Endodermal cell (in vitro differentiated cells): ENCODE measurements at regions not wholly inside any gene's neighbourhood (a gene's known extent, or its start where the extent isn't known, plus 50 kb on each side); places are given as distances from the start of the nearest gene placed in this dataset.

Experiments
- DNase-seq: peaks from one replicate; pipeline ENCODE4 v3.0.0-alpha.2; 2017
- H3K27ac ChIP-seq: 2 replicates; pipeline ENCODE4 v1.5.1; 2013; ENCODE audit warnings: mild to moderate bottlenecking, low read depth, low read length, moderate library complexity
- H3K27me3 ChIP-seq: 2 replicates; pipeline ENCODE4 v1.6.1; 2013; ENCODE audit warnings: mild to moderate bottlenecking, low read length, moderate library complexity; ENCODE audit not compliant: insufficient read depth, control insufficient read depth, poor library complexity, severe bottlenecking
- H3K36me3 ChIP-seq: 2 replicates; pipeline ENCODE4 v1.7.0; 2013; ENCODE audit warnings: mild to moderate bottlenecking, low read length, moderate library complexity; ENCODE audit not compliant: control insufficient read depth, insufficient read depth
- H3K4me1 ChIP-seq: one replicate; pipeline ENCODE4 v1.7.0; 2013; ENCODE audit warnings: low read length; ENCODE audit not compliant: control insufficient read depth, insufficient read depth
- H3K4me3 ChIP-seq: 2 replicates; pipeline ENCODE4 v1.5.1; 2013; ENCODE audit warnings: mild to moderate bottlenecking, low read length, moderate library complexity
- H3K9ac ChIP-seq: 2 replicates; pipeline ENCODE4 v1.6.1; 2013; ENCODE audit warnings: mild to moderate bottlenecking, low read length, moderate library complexity; ENCODE audit not compliant: poor library complexity, severe bottlenecking; ENCODE audit errors: extremely low read depth
- H3K9me3 ChIP-seq: 2 replicates; pipeline ENCODE4 v1.6.1; 2013; ENCODE audit warnings: mild to moderate bottlenecking, low read length, moderate library complexity; ENCODE audit not compliant: control insufficient read depth
- H3K27ac Mint-ChIP-seq: 2 replicates; pipeline ENCODE4 v1.8.0; 2020; ENCODE audit warnings: mixed read lengths
- H3K27me3 Mint-ChIP-seq: 2 replicates; pipeline ENCODE4 v1.8.0; 2021; ENCODE audit warnings: mild to moderate bottlenecking, mixed read lengths; ENCODE audit not compliant: insufficient read depth
- H3K36me3 Mint-ChIP-seq: 2 replicates; pipeline ENCODE4 v1.8.0; 2020; ENCODE audit warnings: low read depth, mixed read lengths
- H3K4me1 Mint-ChIP-seq: 2 replicates; pipeline ENCODE4 v1.8.0; 2020; ENCODE audit warnings: mixed read lengths
- H3K4me3 Mint-ChIP-seq: 2 replicates; pipeline ENCODE4 v1.8.0; 2020; ENCODE audit warnings: mild to moderate bottlenecking, moderate library complexity, mixed read lengths
- H3K9me3 Mint-ChIP-seq: 2 replicates; pipeline ENCODE4 v1.8.0; 2020; ENCODE audit warnings: mild to moderate bottlenecking, mixed read lengths
- CTCF ChIP-seq: fragments of 200-600 bp; sonication (generic); conservative IDR thresholded peaks from 2 replicates; pipeline ENCODE4 v1.5.0; 2021; ENCODE audit warnings: antibody characterized with exemption, mild to moderate bottlenecking
- WGBS, 2 experiments: methylation state at CpG; one replicate each; pipeline versions ENCODE4 v1.1.5 to v1.1.7; 2013; ENCODE audit warnings: missing lambda C conversion rate in 2 of 2, mixed read lengths in 1 of 2; ENCODE audit not compliant: insufficient coverage in 1 of 2, insufficient read length in 1 of 2; 5-methylcytosine and 5-hydroxymethylcytosine counted together

- Mint-ChIP-seq H3K4me3 (no peak overlapping the region), H3K27me3 (no peaks in the 10 kb centered on the region)
- WGBS, 2 experiments, result 84 to 90% methylated on average over 3 to 4 of the region's 4 CpGs
Observed at GRCh38 chr10:130251766-130252165, 115.6 kb downstream of the GLRX3 start.

GRCh38 chr10:130254243-130254642, 118.1 kb downstream of the GLRX3 start:
- H3K4me3 ChIP-seq, result no peak overlapping the region
- WGBS, 2 experiments, result 87 to 91% methylated on average over 8 to 13 of the region's 13 CpGs
- Mint-ChIP-seq H3K27me3 (no peaks in the 10 kb centered on the region), H3K4me1 (peaks cover 2% of the 10 kb centered on the region), H3K9me3 (peaks cover 14% of the 10 kb centered on the region), H3K4me3 (no peak overlapping the region), H3K36me3 (peaks cover 2% of the 10 kb centered on the region), H3K27ac (no peak overlapping the region)
- H3K9me3 ChIP-seq, result peaks cover 6% of the 10 kb centered on the region
- DNase-seq, result no peak
- H3K27me3 ChIP-seq, result no peaks in the 10 kb centered on the region
- no peak for TF ChIP-seq CTCF
- H3K9ac ChIP-seq, result no peak overlapping the region
- no peaks in the 10 kb centered on the region for H3K36me3 ChIP-seq
- H3K27ac ChIP-seq, result no peak overlapping the region
- H3K4me1 ChIP-seq, result no peaks in the 10 kb centered on the region

More at GRCh38 chr10:130251766-130252165, 115.6 kb downstream of the GLRX3 start:
- Mint-ChIP-seq H3K9me3 (peaks cover 7% of the 10 kb centered on the region), H3K36me3 (peaks cover 2% of the 10 kb centered on the region), H3K27ac (no peak overlapping the region), H3K4me1 (peaks cover 2% of the 10 kb centered on the region)
- TF ChIP-seq CTCF, result no peak
- Histone ChIP-seq H3K4me1 (no peaks in the 10 kb centered on the region), H3K9ac (no peak overlapping the region), H3K4me3 (no peak overlapping the region), H3K27ac (no peak overlapping the region), H3K36me3 (no peaks in the 10 kb centered on the region), H3K9me3 (no peaks in the 10 kb centered on the region), H3K27me3 (no peaks in the 10 kb centered on the region)
- no peak for DNase-seq

- H3K4me3 Mint-ChIP-seq, result no peak overlapping the region
- peaks cover 2% of the 10 kb centered on the region for H3K36me3 Mint-ChIP-seq
- Histone ChIP-seq H3K4me3 (no peak overlapping the region), H3K27ac (no peak overlapping the region), H3K27me3 (no peaks in the 10 kb centered on the region), H3K9ac (no peak overlapping the region), H3K36me3 (no peaks in the 10 kb centered on the region), H3K9me3 (peaks cover 6% of the 10 kb centered on the region), H3K4me1 (no peaks in the 10 kb centered on the region)
- H3K27ac Mint-ChIP-seq, result no peak overlapping the region
- no peak for DNase-seq
- H3K9me3 Mint-ChIP-seq, result peaks cover 14% of the 10 kb centered on the region
- 80 to 92% methylated on average over 4 to 5 of the region's 5 CpGs for WGBS, 2 experiments
- H3K27me3 Mint-ChIP-seq, result no peaks in the 10 kb centered on the region
- peak; percentile 31 for TF ChIP-seq CTCF
- peaks cover 2% of the 10 kb centered on the region for H3K4me1 Mint-ChIP-seq
Observed at GRCh38 chr10:130254662-130255061, 118.5 kb downstream of the GLRX3 start.
